Ishikawa (cell line): ENCODE measurements at regions not wholly inside any gene's neighbourhood (a gene's known extent, or its start where the extent isn't known, plus 50 kb on each side); places are given as distances from the start of the nearest gene placed in this dataset.

Experiments used
- CEBPB ChIP-seq: IDR thresholded peaks from 2 replicates; pipeline ENCODE4 v1.6.1; 2012
- CREB1 ChIP-seq: IDR thresholded peaks from 2 replicates; pipeline ENCODE4 v1.6.1; 2012; ENCODE audit warnings: low read depth
- EGR1 ChIP-seq: IDR thresholded peaks from 2 replicates; pipeline ENCODE4 v1.6.1; 2012
- EP300 ChIP-seq: IDR thresholded peaks from 2 replicates; pipeline ENCODE4 v1.6.1; 2012; ENCODE audit warnings: borderline replicate concordance
- FOXM1 ChIP-seq: IDR thresholded peaks from 2 replicates; pipeline ENCODE4 v1.6.1; 2012; ENCODE audit warnings: low read depth, borderline replicate concordance
- NFIC ChIP-seq: IDR thresholded peaks from 2 replicates; pipeline ENCODE4 v1.6.1; 2012
- RAD21 ChIP-seq: IDR thresholded peaks from 2 replicates; pipeline ENCODE4 v1.6.1; 2012; ENCODE audit warnings: low read depth
- TAF1 ChIP-seq: IDR thresholded peaks from 2 replicates; pipeline ENCODE4 v1.6.1; 2012; ENCODE audit warnings: low read depth, mild to moderate bottlenecking
- TCF12 ChIP-seq: IDR thresholded peaks from 2 replicates; pipeline ENCODE4 v1.6.1; 2012; ENCODE audit warnings: low read depth
- TEAD4 ChIP-seq: IDR thresholded peaks from 2 replicates; pipeline ENCODE4 v1.6.1; 2012
- YY1 ChIP-seq: IDR thresholded peaks from 2 replicates; pipeline ENCODE4 v1.6.1; 2012; ENCODE audit warnings: low read depth
- ZBTB7A ChIP-seq: IDR thresholded peaks from 2 replicates; pipeline ENCODE4 v1.6.1; 2012; ENCODE audit warnings: low read depth
- TF ChIP-seq, protein P1 (sequence below): IDR thresholded peaks from 2 replicates; pipeline ENCODE4 v1.6.1; 2012
- TF ChIP-seq, protein P2 (sequence below): IDR thresholded peaks from 2 replicates; pipeline ENCODE4 v1.6.1; 2012; ENCODE audit warnings: low read depth, mild to moderate bottlenecking
- TF ChIP-seq, protein P3 (sequence below): IDR thresholded peaks from 2 replicates; pipeline ENCODE4 v1.6.1; 2012

DNA sequence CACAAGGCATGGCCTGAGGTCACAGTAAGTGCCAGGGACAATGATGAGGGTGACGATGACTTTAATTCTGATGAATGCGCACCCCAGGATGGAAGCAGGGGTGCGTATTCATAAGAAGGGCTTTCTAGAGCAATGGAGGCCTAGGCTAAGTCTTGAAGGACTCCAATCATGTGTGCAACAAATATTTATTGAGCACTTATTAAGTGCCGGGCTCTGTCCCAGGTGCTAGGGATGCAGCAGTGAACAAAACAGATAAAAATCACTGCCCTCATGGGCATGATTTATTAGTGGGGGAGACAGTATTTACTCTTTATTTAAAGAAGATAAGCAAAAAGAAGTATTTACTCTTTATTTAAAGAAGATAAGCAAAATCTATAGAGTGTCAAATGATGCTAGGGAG is 198.2 kb upstream of the KCNG1 start:
- no peak for TF ChIP-seq ZBTB7A
- no peak for TF ChIP-seq RAD21
- no peak for TF ChIP-seq EP300
- no peak for TF ChIP-seq EGR1
- no peak for TF ChIP-seq TEAD4
- no peak for TF ChIP-seq YY1
- TF ChIP-seq CEBPB: no peak
- TF ChIP-seq, protein P1, sequence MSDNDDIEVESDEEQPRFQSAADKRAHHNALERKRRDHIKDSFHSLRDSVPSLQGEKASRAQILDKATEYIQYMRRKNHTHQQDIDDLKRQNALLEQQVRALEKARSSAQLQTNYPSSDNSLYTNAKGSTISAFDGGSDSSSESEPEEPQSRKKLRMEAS: no peak
- TF ChIP-seq FOXM1: no peak
- TF ChIP-seq NFIC: no peak
- TF ChIP-seq, protein P2, sequence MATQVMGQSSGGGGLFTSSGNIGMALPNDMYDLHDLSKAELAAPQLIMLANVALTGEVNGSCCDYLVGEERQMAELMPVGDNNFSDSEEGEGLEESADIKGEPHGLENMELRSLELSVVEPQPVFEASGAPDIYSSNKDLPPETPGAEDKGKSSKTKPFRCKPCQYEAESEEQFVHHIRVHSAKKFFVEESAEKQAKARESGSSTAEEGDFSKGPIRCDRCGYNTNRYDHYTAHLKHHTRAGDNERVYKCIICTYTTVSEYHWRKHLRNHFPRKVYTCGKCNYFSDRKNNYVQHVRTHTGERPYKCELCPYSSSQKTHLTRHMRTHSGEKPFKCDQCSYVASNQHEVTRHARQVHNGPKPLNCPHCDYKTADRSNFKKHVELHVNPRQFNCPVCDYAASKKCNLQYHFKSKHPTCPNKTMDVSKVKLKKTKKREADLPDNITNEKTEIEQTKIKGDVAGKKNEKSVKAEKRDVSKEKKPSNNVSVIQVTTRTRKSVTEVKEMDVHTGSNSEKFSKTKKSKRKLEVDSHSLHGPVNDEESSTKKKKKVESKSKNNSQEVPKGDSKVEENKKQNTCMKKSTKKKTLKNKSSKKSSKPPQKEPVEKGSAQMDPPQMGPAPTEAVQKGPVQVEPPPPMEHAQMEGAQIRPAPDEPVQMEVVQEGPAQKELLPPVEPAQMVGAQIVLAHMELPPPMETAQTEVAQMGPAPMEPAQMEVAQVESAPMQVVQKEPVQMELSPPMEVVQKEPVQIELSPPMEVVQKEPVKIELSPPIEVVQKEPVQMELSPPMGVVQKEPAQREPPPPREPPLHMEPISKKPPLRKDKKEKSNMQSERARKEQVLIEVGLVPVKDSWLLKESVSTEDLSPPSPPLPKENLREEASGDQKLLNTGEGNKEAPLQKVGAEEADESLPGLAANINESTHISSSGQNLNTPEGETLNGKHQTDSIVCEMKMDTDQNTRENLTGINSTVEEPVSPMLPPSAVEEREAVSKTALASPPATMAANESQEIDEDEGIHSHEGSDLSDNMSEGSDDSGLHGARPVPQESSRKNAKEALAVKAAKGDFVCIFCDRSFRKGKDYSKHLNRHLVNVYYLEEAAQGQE: no peak
- TF ChIP-seq TCF12: no peak
- no peak for TF ChIP-seq CREB1

DNA sequence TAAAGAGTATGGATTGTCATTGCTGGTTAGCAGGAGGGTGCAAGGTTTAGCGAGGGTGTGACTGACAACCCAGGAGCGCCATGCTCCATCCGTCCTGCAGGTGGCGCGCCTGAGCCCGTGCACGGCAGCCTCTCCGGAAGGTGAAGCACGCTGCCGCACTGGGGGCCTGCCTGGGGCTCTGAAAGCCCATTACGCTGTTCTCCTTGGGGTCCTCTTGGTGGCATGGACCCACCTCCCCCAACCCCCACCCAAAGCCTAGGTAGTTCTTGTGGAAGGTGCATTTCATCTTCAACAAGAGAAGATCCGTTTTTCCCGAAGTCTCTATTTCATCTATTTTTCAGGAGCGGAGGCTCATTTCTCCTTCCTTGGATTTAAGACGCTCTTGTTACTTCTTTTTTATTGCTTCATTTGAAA is 197.4 kb upstream of the KCNG1 start:
- no peak for TF ChIP-seq ZBTB7A
- peak; percentile 45 for TF ChIP-seq RAD21

DNA sequence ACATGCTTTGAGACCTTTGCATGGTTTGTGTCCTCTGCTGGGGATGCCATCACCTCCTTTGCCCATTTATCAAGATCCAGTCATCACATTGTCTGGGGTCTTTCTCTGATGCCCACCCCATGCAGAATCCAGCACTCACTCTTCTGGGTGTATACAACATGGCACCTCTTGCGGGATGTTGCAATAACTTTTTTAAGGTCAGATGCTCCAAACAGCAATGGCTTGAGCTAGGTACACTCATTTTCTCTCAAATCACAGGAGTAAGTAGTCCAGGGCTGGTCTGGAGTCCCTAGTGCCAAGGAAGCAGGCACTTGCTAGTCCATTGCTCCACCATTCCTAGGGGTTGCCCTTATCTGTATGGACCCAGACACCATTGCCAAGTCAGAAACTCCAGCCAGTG is 196.6 kb upstream of the KCNG1 start:
- no peak for TF ChIP-seq CEBPB
- TF ChIP-seq ZBTB7A: no peak
- TF ChIP-seq FOXM1: no peak
- TF ChIP-seq TAF1: no peak
- TF ChIP-seq TEAD4: no peak

DNA sequence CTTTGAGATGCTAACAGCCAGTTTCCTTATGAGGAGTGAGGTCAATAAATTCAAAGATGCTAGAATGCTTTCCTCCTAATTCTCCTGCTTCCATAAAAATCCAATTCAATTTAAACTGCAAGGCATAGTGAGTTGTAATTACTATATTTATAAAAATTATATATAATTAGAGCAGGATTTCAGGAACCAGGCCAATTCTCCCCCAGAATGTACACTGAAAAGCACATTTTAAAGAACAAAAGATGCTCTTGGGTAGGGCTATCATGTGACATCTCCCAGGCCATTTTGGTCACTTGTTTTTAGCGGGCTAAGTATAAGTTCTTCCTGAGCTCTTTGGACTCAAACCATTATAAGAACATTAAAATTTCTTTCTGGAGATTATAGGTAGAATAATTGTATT is 195.7 kb upstream of the KCNG1 start:
- TF ChIP-seq FOXM1 (no peak), TAF1 (no peak), CEBPB (no peak), ZBTB7A (no peak), EGR1 (no peak), RAD21 (no peak), CREB1 (no peak)
- TF ChIP-seq, protein P2: no peak
- TF ChIP-seq, protein P3, sequence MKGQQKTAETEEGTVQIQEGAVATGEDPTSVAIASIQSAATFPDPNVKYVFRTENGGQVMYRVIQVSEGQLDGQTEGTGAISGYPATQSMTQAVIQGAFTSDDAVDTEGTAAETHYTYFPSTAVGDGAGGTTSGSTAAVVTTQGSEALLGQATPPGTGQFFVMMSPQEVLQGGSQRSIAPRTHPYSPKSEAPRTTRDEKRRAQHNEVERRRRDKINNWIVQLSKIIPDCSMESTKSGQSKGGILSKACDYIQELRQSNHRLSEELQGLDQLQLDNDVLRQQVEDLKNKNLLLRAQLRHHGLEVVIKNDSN: no peak

DNA sequence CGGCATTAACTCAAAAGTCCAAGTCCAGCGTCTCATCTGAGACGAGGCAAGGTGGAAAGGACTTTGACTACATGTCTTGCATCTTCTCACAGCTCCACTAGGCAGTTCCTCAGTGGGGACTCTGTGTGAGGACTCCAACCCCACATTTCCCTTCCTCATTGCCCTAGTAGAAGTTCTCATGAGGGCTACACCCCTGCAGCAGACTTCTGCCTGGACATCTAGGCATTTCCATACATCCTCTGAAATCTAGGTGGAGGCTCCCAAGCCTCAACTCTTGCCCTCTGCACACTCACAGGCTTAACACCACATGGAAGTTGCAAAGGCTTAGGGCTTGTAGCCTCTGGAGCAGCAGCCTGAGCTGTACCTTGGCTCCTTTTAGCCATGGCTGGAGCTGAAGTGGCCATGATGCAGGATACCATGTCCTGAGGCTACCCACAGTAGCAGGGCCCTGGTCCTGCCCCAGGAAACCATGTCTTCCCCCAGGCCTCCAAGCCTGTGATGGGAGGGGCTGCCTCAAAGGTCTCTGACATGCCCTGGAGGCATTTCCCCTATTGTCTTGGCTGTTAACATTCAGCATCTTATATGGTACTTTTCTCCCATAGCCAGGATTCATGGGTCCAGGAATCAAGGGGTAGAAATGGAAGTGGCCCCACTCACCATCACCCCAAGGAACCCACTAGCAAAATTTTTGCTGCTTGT is 194.6 kb upstream of the KCNG1 start:
- TF ChIP-seq TAF1 (no peak), CEBPB (no peak)

DNA sequence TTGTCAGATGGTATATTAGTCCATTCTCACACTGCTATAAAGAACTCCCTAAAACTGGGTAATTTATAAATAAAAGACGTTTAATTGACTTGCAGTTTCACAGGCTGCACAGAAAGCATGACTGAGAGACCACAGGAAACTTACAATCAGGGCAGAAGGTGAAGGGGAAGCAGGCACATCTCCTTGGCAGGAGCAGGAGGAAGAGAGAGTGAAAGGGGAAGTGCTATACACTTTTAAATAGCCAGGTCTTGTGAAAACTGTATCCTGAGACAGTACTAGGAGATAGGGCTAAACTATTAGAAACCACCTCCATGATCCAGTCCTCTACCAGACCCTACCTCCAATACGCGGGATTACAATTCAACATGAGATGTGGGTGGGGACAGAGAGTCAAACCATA is 193.9 kb upstream of the KCNG1 start:
- TF ChIP-seq, protein P3: no peak
- TF ChIP-seq TEAD4 (no peak), RAD21 (no peak), TCF12 (no peak), EGR1 (no peak), NFIC (no peak), EP300 (no peak)
- TF ChIP-seq, protein P2: no peak
- TF ChIP-seq, protein P1: no peak
